ENCODE measurements at regions not wholly inside any gene's neighbourhood (a gene's known extent, or its start where the extent isn't known, plus 50 kb on each side); places are given as distances from the start of the nearest gene placed in this dataset.
A peak's percentile ranks its signal among the peaks of the same experiment; 100 is the strongest.

GRCh38 chr10:4319870-4320367 is 506.1 kb upstream of the AKR1E2 start:
- H3K36me3 Mint-ChIP-seq (ENCODE audit: low read depth) = no peaks in the 10 kb centered on the region
- H3K27ac Mint-ChIP-seq = no peak overlapping the region
- DNase-seq = no peak
- H3K9me3 Mint-ChIP-seq = no peaks in the 10 kb centered on the region
- H3K27me3 Mint-ChIP-seq (ENCODE audit: insufficient read depth) = peaks cover 1% of the 10 kb centered on the region; the same call in 1 of the 2 replicates
- peaks cover 27% of the 10 kb centered on the region for H3K4me1 Mint-ChIP-seq (ENCODE audit: low read depth)
- no peak overlapping the region for H3K4me3 Mint-ChIP-seq
- TF ChIP-seq CTCF (IDR thresholded peaks at IDR 0.05) = no peak

GRCh38 chr10:4316161-4316810 is 509.7 kb upstream of the AKR1E2 start:
- no peaks in the 10 kb centered on the region for H3K36me3 Mint-ChIP-seq (ENCODE audit: low read depth)
- H3K27ac Mint-ChIP-seq = peak overlapping the region; percentile 68; the same call in 1 of the 2 replicates
- peak; percentile 23 for DNase-seq
- peaks cover 20% of the 10 kb centered on the region for H3K4me1 Mint-ChIP-seq (ENCODE audit: low read depth)
- H3K27me3 Mint-ChIP-seq (ENCODE audit: insufficient read depth) = peaks cover 1% of the 10 kb centered on the region; the same call in 1 of the 2 replicates
- no peaks in the 10 kb centered on the region for H3K9me3 Mint-ChIP-seq
- H3K4me3 Mint-ChIP-seq = peak overlapping the region; percentile 76; the same call in 1 of the 2 replicates
- no peak for TF ChIP-seq CTCF (IDR thresholded peaks at IDR 0.05)

GRCh38 chr10:4315551-4315950 is 510.5 kb upstream of the AKR1E2 start:
- Mint-ChIP-seq H3K27ac (peak overlapping the region; percentile 68; the same call in 1 of the 2 replicates), H3K4me3 (peak overlapping the region; percentile 76), H3K27me3 (ENCODE audit: insufficient read depth) (no peaks in the 10 kb centered on the region), H3K4me1 (ENCODE audit: low read depth) (peaks cover 20% of the 10 kb centered on the region), H3K36me3 (ENCODE audit: low read depth) (no peaks in the 10 kb centered on the region), H3K9me3 (no peaks in the 10 kb centered on the region)
- no peak for DNase-seq
- no peak for TF ChIP-seq CTCF (IDR thresholded peaks at IDR 0.05)

GRCh38 chr10:4313051-4313450 is 513.0 kb upstream of the AKR1E2 start:
- no peak for DNase-seq
- Mint-ChIP-seq H3K4me3 (no peak overlapping the region), H3K9me3 (no peaks in the 10 kb centered on the region)

GRCh38 chr10:4312051-4312835 is 513.8 kb upstream of the AKR1E2 start:
- H3K36me3 Mint-ChIP-seq (ENCODE audit: low read depth) = no peaks in the 10 kb centered on the region
- H3K4me1 Mint-ChIP-seq (ENCODE audit: low read depth) = peaks cover 20% of the 10 kb centered on the region
- no peak for DNase-seq
- peaks cover 2% of the 10 kb centered on the region; the same call in 1 of the 2 replicates for H3K27me3 Mint-ChIP-seq (ENCODE audit: insufficient read depth)
- no peak for TF ChIP-seq CTCF (IDR thresholded peaks at IDR 0.05)
- no peak overlapping the region for H3K4me3 Mint-ChIP-seq
- H3K27ac Mint-ChIP-seq = no peak overlapping the region
- no peaks in the 10 kb centered on the region for H3K9me3 Mint-ChIP-seq

More at GRCh38 chr10:4313051-4313450, 513.0 kb upstream of the AKR1E2 start:
- no peaks in the 10 kb centered on the region for H3K36me3 Mint-ChIP-seq (ENCODE audit: low read depth)
- peaks cover 2% of the 10 kb centered on the region; the same call in 1 of the 2 replicates for H3K27me3 Mint-ChIP-seq (ENCODE audit: insufficient read depth)
- H3K4me1 Mint-ChIP-seq (ENCODE audit: low read depth) = peaks cover 20% of the 10 kb centered on the region
- TF ChIP-seq CTCF (IDR thresholded peaks at IDR 0.05) = no peak
- no peak overlapping the region for H3K27ac Mint-ChIP-seq

All from HFFc6 (cell line).